ENCODE measurements at regions not wholly inside any gene's neighbourhood (a gene's known extent, or its start where the extent isn't known, plus 50 kb on each side); places are given as distances from the start of the nearest gene placed in this dataset.

- TF ChIP-seq FOXP4 (CRISPR knock-in tag; IDR thresholded peaks at IDR 0.05) (peak; percentile 81), MIXL1 (CRISPR knock-in tag; IDR thresholded peaks at IDR 0.05) (peak; percentile 78; the same call in 1 of the 2 replicates), HIVEP1 (CRISPR knock-in tag; IDR thresholded peaks at IDR 0.05) (no peak), ZNF724P (CRISPR knock-in tag; IDR thresholded peaks at IDR 0.05; ENCODE audit: borderline replicate concordance) (no peak), SMAD9 (CRISPR knock-in tag; IDR thresholded peaks at IDR 0.05) (no peak), BRD4 (CRISPR knock-in tag; IDR thresholded peaks at IDR 0.05) (no peak), ZZZ3 (CRISPR knock-in tag; IDR thresholded peaks at IDR 0.05; ENCODE audit: borderline replicate concordance) (no peak), PAWR (CRISPR knock-in tag; IDR thresholded peaks at IDR 0.05; ENCODE audit: borderline replicate concordance) (no peak), SP5 (CRISPR knock-in tag; IDR thresholded peaks at IDR 0.05; ENCODE audit: borderline replicate concordance, low read depth) (no peak), PPARG (CRISPR knock-in tag; conservative IDR thresholded peaks at IDR 0.05) (no peak), CERS6 (CRISPR knock-in tag; IDR thresholded peaks at IDR 0.05) (no peak), FOSL2 (CRISPR knock-in tag; IDR thresholded peaks at IDR 0.05) (peak; percentile 34; the same call in 1 of the 2 replicates), BHLHE40 (IDR thresholded peaks at IDR 0.05; ENCODE audit: low read length) (no peak), ZNF441 (CRISPR knock-in tag; IDR thresholded peaks at IDR 0.05; ENCODE audit: borderline replicate concordance) (no peak), ZBTB21 (CRISPR knock-in tag; IDR thresholded peaks at IDR 0.05) (no peak), NFKBIZ (CRISPR knock-in tag; IDR thresholded peaks at IDR 0.05) (0 out of 2 replicates have a peak, but pooled peaks have one; percentile 59), CBX1 (IDR thresholded peaks at IDR 0.05; ENCODE audit: low read depth) (no peak), SAP130 (CRISPR knock-in tag; IDR thresholded peaks at IDR 0.05; ENCODE audit: low read depth) (peak; percentile 64), TMF1 (CRISPR knock-in tag; IDR thresholded peaks at IDR 0.05; ENCODE audit: low read depth) (no peak), STAT5B (CRISPR knock-in tag; IDR thresholded peaks at IDR 0.05) (no peak), MYNN (CRISPR knock-in tag; IDR thresholded peaks at IDR 0.05; ENCODE audit: low read depth) (no peak), ZNF512 (CRISPR knock-in tag; IDR thresholded peaks at IDR 0.05) (no peak), ZBTB25 (CRISPR knock-in tag; IDR thresholded peaks at IDR 0.05) (0 out of 2 replicates have a peak, but pooled peaks have one; percentile 24), MAFF (IDR thresholded peaks at IDR 0.05; ENCODE audit: low read depth, low read length) (no peak), ZNF704 (CRISPR knock-in tag; IDR thresholded peaks at IDR 0.05; ENCODE audit: borderline replicate concordance) (no peak), ZFP90 (CRISPR knock-in tag; IDR thresholded peaks at IDR 0.05; ENCODE audit: borderline replicate concordance) (no peak)
Measured at GRCh38 chr22:23467721-23468294, 112.3 kb downstream of the IGLL1 start (continued).
